DOHH2 (cell line): ENCODE measurements at regions not wholly inside any gene's neighbourhood (a gene's known extent, or its start where the extent isn't known, plus 50 kb on each side); places are given as distances from the start of the nearest gene placed in this dataset.

ENCODE experiments used
- H3F3A ChIP-seq: fragments of 200-600 bp; sonication (generic), shearing (Covaris generic); 2 replicates; pipeline ENCODE4 v1.6.0; 2016; ENCODE audit warnings: antibody characterized with exemption, mild to moderate bottlenecking; ENCODE audit not compliant: control insufficient read depth, insufficient read depth
- H3K27ac ChIP-seq: fragments of 200-600 bp; sonication (generic); 2 replicates; pipeline ENCODE4 v1.5.1; 2014; ENCODE audit warnings: low read depth, mild to moderate bottlenecking, low read length, moderate library complexity
- H3K27me3 ChIP-seq: fragments of 200-600 bp; sonication (generic); 2 replicates; pipeline ENCODE4 v1.6.1; 2014; ENCODE audit warnings: mild to moderate bottlenecking, low read length, mixed read lengths; ENCODE audit not compliant: control insufficient read depth
- H3K36me3 ChIP-seq: fragments of 200-600 bp; sonication (generic); 2 replicates; pipeline ENCODE4 v1.6.1; 2014; ENCODE audit warnings: mild to moderate bottlenecking, low read length, moderate library complexity, mixed read lengths; ENCODE audit not compliant: control insufficient read depth
- H3K4me1 ChIP-seq: fragments of 200-600 bp; sonication (generic); 2 replicates; pipeline ENCODE4 v1.6.1; 2014; ENCODE audit warnings: mild to moderate bottlenecking, low read length, mixed read lengths; ENCODE audit not compliant: control insufficient read depth
- H3K4me2 ChIP-seq: fragments of 200-600 bp; sonication (generic); 2 replicates; pipeline ENCODE4 v1.6.0; 2014; ENCODE audit warnings: mild to moderate bottlenecking, low read length, moderate library complexity
- H3K4me3 ChIP-seq: fragments of 200-600 bp; sonication (generic); 2 replicates; pipeline ENCODE4 v1.5.1; 2014; ENCODE audit warnings: mild to moderate bottlenecking, low read length, mixed read lengths
- H3K79me2 ChIP-seq: fragments of 200-600 bp; sonication (generic); 2 replicates; pipeline ENCODE4 v1.6.1; 2014; ENCODE audit warnings: mild to moderate bottlenecking, low read length, mixed read lengths; ENCODE audit not compliant: control insufficient read depth
- H3K9me2 ChIP-seq: fragments of 200-600 bp; sonication (generic); replicated peaks from 2 replicates; pipeline ENCODE4 v1.6.1; 2014; ENCODE audit warnings: mild to moderate bottlenecking, low read length, mixed read lengths; ENCODE audit not compliant: control insufficient read depth
- H3K9me3 ChIP-seq: fragments of 200-600 bp; sonication (generic); 2 replicates; pipeline ENCODE4 v1.6.1; 2014; ENCODE audit warnings: antibody characterized with exemption, low read length, mixed read lengths; ENCODE audit not compliant: control insufficient read depth, insufficient read depth
- H4K20me1 ChIP-seq: fragments of 200-600 bp; sonication (generic); 2 replicates; pipeline ENCODE4 v1.6.0; 2014; ENCODE audit warnings: low read depth, mild to moderate bottlenecking, antibody characterized with exemption, low read length, moderate library complexity; ENCODE audit not compliant: control insufficient read depth, insufficient read depth
- CTCF ChIP-seq: fragments of 200-600 bp; sonication (generic); IDR thresholded peaks from one replicate; pipeline ENCODE4 v1.5.1; 2014; ENCODE audit warnings: antibody characterized with exemption, mild to moderate bottlenecking, low read depth, low read length; ENCODE audit not compliant: poor library complexity, severe bottlenecking
- EZH2phosphoT487 ChIP-seq: fragments of 200-600 bp; sonication (generic); IDR thresholded peaks from 2 replicates; pipeline ENCODE4 v1.6.1; 2017; ENCODE audit warnings: borderline replicate concordance, mild to moderate bottlenecking, antibody characterized with exemption, low read length, moderate library complexity, mixed read lengths

- Histone ChIP-seq H3K4me1 (no peaks in the 10 kb centered on the region), H3K9me3 (peaks cover 4% of the 10 kb centered on the region; the same call in 1 of the 2 replicates), H3K27me3 (no peaks in the 10 kb centered on the region), H3K4me2 (no peak overlapping the region), H3K27ac (no peak overlapping the region), H3K79me2 (no peaks in the 10 kb centered on the region), H3K4me3 (no peak overlapping the region), H3K9me2 (no peaks in the 10 kb centered on the region), H3F3A (no peaks in the 10 kb centered on the region), H3K36me3 (no peaks in the 10 kb centered on the region), H4K20me1 (no peaks in the 10 kb centered on the region)
- TF ChIP-seq EZH2phosphoT487 (no peak), CTCF (no peak)
Observed at GRCh38 chr5:2841208-2841607, 89.7 kb upstream of the IRX2 start.

- no peaks in the 10 kb centered on the region for H4K20me1 ChIP-seq
- TF ChIP-seq EZH2phosphoT487 (no peak), CTCF (no peak)
- no peak overlapping the region for H3K4me3 ChIP-seq
Observed at GRCh38 chr5:2840372-2840915, 89.0 kb upstream of the IRX2 start.

GRCh38 chr5:2836133-2836532 is 84.7 kb upstream of the IRX2 start:
- no peak overlapping the region for H3K4me2 ChIP-seq

More at GRCh38 chr5:2840372-2840915, 89.0 kb upstream of the IRX2 start:
- Histone ChIP-seq H3K27me3 (no peaks in the 10 kb centered on the region), H3F3A (no peaks in the 10 kb centered on the region), H3K9me2 (no peaks in the 10 kb centered on the region), H3K36me3 (no peaks in the 10 kb centered on the region), H3K79me2 (no peaks in the 10 kb centered on the region), H3K4me2 (no peak overlapping the region), H3K4me1 (no peaks in the 10 kb centered on the region), H3K9me3 (peaks cover 9% of the 10 kb centered on the region; the same call in 1 of the 2 replicates), H3K27ac (no peak overlapping the region)

More at GRCh38 chr5:2836133-2836532, 84.7 kb upstream of the IRX2 start:
- TF ChIP-seq CTCF (no peak), EZH2phosphoT487 (no peak)
- Histone ChIP-seq H3K79me2 (no peaks in the 10 kb centered on the region), H3K4me1 (no peaks in the 10 kb centered on the region), H3F3A (no peaks in the 10 kb centered on the region), H3K9me2 (no peaks in the 10 kb centered on the region), H3K4me3 (no peak overlapping the region), H3K27ac (no peak overlapping the region), H3K27me3 (no peaks in the 10 kb centered on the region), H3K9me3 (peaks cover 16% of the 10 kb centered on the region; the same call in 1 of the 2 replicates), H3K36me3 (no peaks in the 10 kb centered on the region), H4K20me1 (no peaks in the 10 kb centered on the region)
